PC-9 (cell line): ENCODE measurements at regions not wholly inside any gene's neighbourhood (a gene's known extent, or its start where the extent isn't known, plus 50 kb on each side); places are given as distances from the start of the nearest gene placed in this dataset.

Experiments
- BruUV-seq: library from RNA; stranded (reverse); fragments of 400-500 nt; replicated peaks from 2 replicates; lab custom pipeline; 2021; lab: Mats Ljungman, UMichigan
- CTCF ChIA-PET: fragments of 300-600 bp; sonication (Branson Sonifier 250); formaldehyde crosslinking; loops from one replicate; lab custom pipeline; 2022; ENCODE audit warnings: antibody characterized with exemption; lab: Charles Lee
- POLR2A ChIA-PET: fragments of 300-600 bp; sonication (Branson Sonifier 250); formaldehyde crosslinking; loops from one replicate; lab custom pipeline; 2022; ENCODE audit warnings: antibody characterized with exemption; ENCODE audit not compliant: unreplicated experiment; lab: Charles Lee
- DNase-seq, 2 experiments: peaks; one replicate each; pipeline versions ENCODE4 v3.0.0 to v3.0.0-alpha.2; 2015 to 2022; ENCODE audit warnings: mixed read lengths in 1 of 2
- H2AFZ ChIP-seq: fragments of 200-600 bp; sonication (generic); 2 replicates; pipeline ENCODE4 v1.8.1; 2017; ENCODE audit warnings: antibody characterized with exemption
- H3F3A ChIP-seq: fragments of 200-600 bp; sonication (generic); 2 replicates; pipeline ENCODE4 v1.8.1; 2017; ENCODE audit warnings: antibody characterized with exemption, mild to moderate bottlenecking, low read depth; ENCODE audit not compliant: insufficient read depth
- H3K27ac ChIP-seq: fragments of 200-600 bp; sonication (generic); 2 replicates; pipeline ENCODE4 v1.6.1; 2016; ENCODE audit warnings: mixed run types
- H3K27me3 ChIP-seq: fragments of 200-600 bp; sonication (generic); 2 replicates; pipeline ENCODE4 v1.6.1; 2016; ENCODE audit warnings: low read depth, mixed run types; ENCODE audit not compliant: insufficient read depth
- H3K36me3 ChIP-seq: fragments of 200-600 bp; sonication (generic); 2 replicates; pipeline ENCODE4 v1.6.1; 2016; ENCODE audit warnings: low read depth, mixed run types
- H3K4me1 ChIP-seq: fragments of 200-600 bp; sonication (generic); replicated peaks from 2 replicates; pipeline ENCODE4 v1.6.1; 2016; ENCODE audit warnings: mixed run types; ENCODE audit not compliant: insufficient read depth
- H3K4me2 ChIP-seq: fragments of 200-600 bp; sonication (generic); 2 replicates; pipeline ENCODE4 v1.6.1; 2017; ENCODE audit warnings: mixed run types
- H3K4me3 ChIP-seq: fragments of 200-600 bp; sonication (generic); 2 replicates; pipeline ENCODE4 v1.6.1; 2016; ENCODE audit warnings: mixed run types
- H3K79me2 ChIP-seq: fragments of 200-600 bp; sonication (generic); 2 replicates; pipeline ENCODE4 v1.6.1; 2017; ENCODE audit warnings: low read depth, mixed run types
- H3K9me2 ChIP-seq: fragments of 200-600 bp; sonication (generic); 2 replicates; pipeline ENCODE4 v1.8.1; 2017; ENCODE audit warnings: mild to moderate bottlenecking; ENCODE audit not compliant: insufficient read depth
- H3K9me3 ChIP-seq: fragments of 200-600 bp; sonication (generic); 2 replicates; pipeline ENCODE4 v1.8.1; 2016; ENCODE audit warnings: low read depth; ENCODE audit not compliant: insufficient read depth
- H4K20me1 ChIP-seq: fragments of 200-600 bp; sonication (generic); 2 replicates; pipeline ENCODE4 v1.8.1; 2017; ENCODE audit not compliant: insufficient read depth
- CTCF ChIP-seq: fragments of 200-600 bp; sonication (generic); conservative IDR thresholded peaks from 2 replicates; pipeline ENCODE4 v1.6.1; 2017; ENCODE audit warnings: mixed run types, antibody characterized with exemption, mild to moderate bottlenecking, moderate library complexity
- EZH2 ChIP-seq: fragments of 200-600 bp; sonication (generic); IDR thresholded peaks from 2 replicates; pipeline ENCODE4 v1.8.0; 2017; ENCODE audit warnings: antibody characterized with exemption, low read depth
- intact Hi-C: fragments of 100-400 bp; cut with micrococcal nuclease; formaldehyde crosslinking; loops from one replicate; pipeline ENCODE4 v1.10.0; 2022; ENCODE audit not compliant: unreplicated experiment

GRCh38 chr4:60743654-60744053 is 456.5 kb upstream of the ADGRL3 start:
- Histone ChIP-seq H3K4me1 (no peaks in the 10 kb centered on the region), H3K9me2 (no peaks in the 10 kb centered on the region), H4K20me1 (no peaks in the 10 kb centered on the region), H3K4me2 (no peak overlapping the region), H3F3A (no peaks in the 10 kb centered on the region), H3K36me3 (no peaks in the 10 kb centered on the region), H3K27ac (no peak overlapping the region), H2AFZ (no peak overlapping the region), H3K79me2 (no peaks in the 10 kb centered on the region), H3K9me3 (no peaks in the 10 kb centered on the region), H3K4me3 (no peak overlapping the region), H3K27me3 (no peaks in the 10 kb centered on the region)
- ChIA-PET POLR2A (no interaction called here), CTCF (no interaction called here)
- no peak for DNase-seq
- intact Hi-C loops, result no loop called here
- BruUV-seq, result no TSS peak
- TF ChIP-seq CTCF, result no peak
- TF ChIP-seq EZH2, result no peak

GRCh38 chr4:60744767-60745166 is 455.4 kb upstream of the ADGRL3 start:
- ChIA-PET CTCF (no interaction called here), POLR2A (no interaction called here)
- Histone ChIP-seq H3F3A (no peaks in the 10 kb centered on the region), H3K27me3 (no peaks in the 10 kb centered on the region), H2AFZ (no peak overlapping the region), H3K4me2 (no peak overlapping the region), H3K9me3 (no peaks in the 10 kb centered on the region), H4K20me1 (no peaks in the 10 kb centered on the region), H3K27ac (no peak overlapping the region), H3K79me2 (no peaks in the 10 kb centered on the region), H3K36me3 (no peaks in the 10 kb centered on the region), H3K9me2 (no peaks in the 10 kb centered on the region), H3K4me3 (no peak overlapping the region), H3K4me1 (no peaks in the 10 kb centered on the region)
- BruUV-seq, result no TSS peak
- no peak for TF ChIP-seq CTCF
- TF ChIP-seq EZH2, result no peak
- no peak for DNase-seq
- intact Hi-C loops, result no loop called here

GRCh38 chr4:60745800-60746571 is 454.1 kb upstream of the ADGRL3 start:
- no peaks in the 10 kb centered on the region for H3K4me1 ChIP-seq
- ChIA-PET POLR2A (no interaction called here), CTCF (no interaction called here)
- no TSS peak for BruUV-seq
- H3K4me3 ChIP-seq, result no peak overlapping the region
- no peaks in the 10 kb centered on the region for H3K36me3 ChIP-seq
- DNase-seq, result no peak
- intact Hi-C loops, result no loop called here
- H3F3A ChIP-seq, result no peaks in the 10 kb centered on the region
- H3K27me3 ChIP-seq, result no peaks in the 10 kb centered on the region
- no peak overlapping the region for H3K27ac ChIP-seq
- no peaks in the 10 kb centered on the region for H3K9me2 ChIP-seq
- no peaks in the 10 kb centered on the region for H4K20me1 ChIP-seq
- no peak overlapping the region for H2AFZ ChIP-seq
- TF ChIP-seq EZH2, result no peak
- no peak for TF ChIP-seq CTCF
- H3K9me3 ChIP-seq, result no peaks in the 10 kb centered on the region
- no peaks in the 10 kb centered on the region for H3K79me2 ChIP-seq
- H3K4me2 ChIP-seq, result no peak overlapping the region
